ENCODE measurements at regions not wholly inside any gene's neighbourhood (a gene's known extent, or its start where the extent isn't known, plus 50 kb on each side); places are given as distances from the start of the nearest gene placed in this dataset.
"Not testable (repeated sequence)": the region's sequence is repeated elsewhere in the genome, so short reads cannot be mapped to it uniquely, and the experiment has no call there.

DNA sequence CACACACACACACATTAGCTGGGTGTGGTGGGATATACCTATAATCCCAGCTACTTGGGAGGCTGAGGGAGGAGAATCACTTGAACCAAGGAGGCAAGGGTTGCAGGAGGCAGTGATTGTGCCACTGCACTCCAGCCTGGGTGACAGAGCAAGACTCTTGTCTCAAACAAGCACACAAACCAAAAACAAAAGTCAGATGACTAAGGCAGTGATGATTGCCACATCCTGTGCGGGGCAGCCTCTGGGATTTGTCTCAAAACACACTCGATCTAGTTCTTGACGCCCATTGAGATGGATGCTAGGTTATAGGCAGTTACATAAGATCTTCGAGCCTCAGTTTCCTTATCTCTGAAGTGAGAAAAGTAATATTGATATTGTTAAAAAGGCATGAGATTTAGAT lies 57.8 kb upstream of the NBPF8 start:
- H3K4me1 Mint-ChIP-seq (ENCODE audit: low read depth); H3K4me3 Mint-ChIP-seq; H3K36me3 Mint-ChIP-seq (ENCODE audit: low read depth); intact Hi-C loops (cut with micrococcal nuclease); H3K27me3 Mint-ChIP-seq; H3K9me3 Mint-ChIP-seq; H3K27ac Mint-ChIP-seq: not testable (repeated sequence)

DNA sequence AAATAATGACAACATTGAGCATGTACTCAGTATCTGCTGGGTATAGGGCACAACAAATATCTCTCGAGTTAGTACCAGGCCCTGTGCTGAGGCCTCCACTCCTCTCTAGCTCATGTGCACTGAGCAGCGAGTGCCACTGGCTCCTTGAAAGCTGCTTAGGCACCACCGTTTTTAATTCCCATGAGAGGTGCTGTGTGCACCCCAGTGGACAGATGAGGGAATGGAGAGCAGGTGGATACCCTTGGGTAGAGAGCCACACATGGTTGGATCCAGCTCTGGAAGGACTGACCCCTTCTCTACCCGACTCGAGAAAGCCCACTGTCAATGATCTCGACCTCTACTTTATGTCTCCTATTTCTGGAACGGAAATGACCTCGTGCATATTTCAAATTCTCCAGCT lies 58.7 kb upstream of the NBPF8 start:
- H3K4me3 Mint-ChIP-seq; H3K36me3 Mint-ChIP-seq (ENCODE audit: low read depth); H3K27me3 Mint-ChIP-seq; H3K4me1 Mint-ChIP-seq (ENCODE audit: low read depth); H3K9me3 Mint-ChIP-seq; H3K27ac Mint-ChIP-seq; intact Hi-C loops (cut with micrococcal nuclease): not testable (repeated sequence)

DNA sequence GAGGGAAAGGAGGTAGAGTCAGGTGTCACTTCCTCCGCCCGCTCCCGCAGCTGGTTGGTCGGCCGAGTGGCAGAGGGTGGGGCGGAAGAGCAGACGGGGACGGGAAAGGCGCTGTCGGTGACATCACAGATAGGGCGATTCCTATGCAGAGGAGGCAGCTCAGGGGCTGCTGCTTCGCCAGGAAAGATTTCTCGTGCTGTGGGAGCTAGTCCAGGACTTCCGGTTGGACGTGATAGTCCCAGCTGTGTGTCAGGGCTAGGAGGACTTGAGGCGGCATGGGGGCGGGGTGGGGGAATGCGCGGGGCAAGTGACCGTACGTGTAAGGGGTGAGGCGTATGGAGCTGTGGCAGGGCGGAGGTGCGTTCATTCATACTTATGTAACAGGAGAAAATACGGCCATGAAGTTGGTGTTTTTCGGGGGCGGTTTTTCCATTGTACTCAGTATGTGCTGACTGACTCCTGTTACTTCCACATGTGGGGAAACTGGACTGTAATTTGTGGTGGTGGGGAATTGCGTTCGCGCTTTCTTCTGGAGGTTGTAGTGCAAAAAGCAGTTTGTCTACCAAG lies 60.1 kb upstream of the NBPF8 start:
- H3K27ac Mint-ChIP-seq: peak overlapping the region; percentile 84
- H3K27me3 Mint-ChIP-seq; H3K36me3 Mint-ChIP-seq (ENCODE audit: low read depth); intact Hi-C loops (cut with micrococcal nuclease); H3K9me3 Mint-ChIP-seq; H3K4me1 Mint-ChIP-seq (ENCODE audit: low read depth): not testable (repeated sequence)
- H3K4me3 Mint-ChIP-seq: peak overlapping the region; percentile 72

DNA sequence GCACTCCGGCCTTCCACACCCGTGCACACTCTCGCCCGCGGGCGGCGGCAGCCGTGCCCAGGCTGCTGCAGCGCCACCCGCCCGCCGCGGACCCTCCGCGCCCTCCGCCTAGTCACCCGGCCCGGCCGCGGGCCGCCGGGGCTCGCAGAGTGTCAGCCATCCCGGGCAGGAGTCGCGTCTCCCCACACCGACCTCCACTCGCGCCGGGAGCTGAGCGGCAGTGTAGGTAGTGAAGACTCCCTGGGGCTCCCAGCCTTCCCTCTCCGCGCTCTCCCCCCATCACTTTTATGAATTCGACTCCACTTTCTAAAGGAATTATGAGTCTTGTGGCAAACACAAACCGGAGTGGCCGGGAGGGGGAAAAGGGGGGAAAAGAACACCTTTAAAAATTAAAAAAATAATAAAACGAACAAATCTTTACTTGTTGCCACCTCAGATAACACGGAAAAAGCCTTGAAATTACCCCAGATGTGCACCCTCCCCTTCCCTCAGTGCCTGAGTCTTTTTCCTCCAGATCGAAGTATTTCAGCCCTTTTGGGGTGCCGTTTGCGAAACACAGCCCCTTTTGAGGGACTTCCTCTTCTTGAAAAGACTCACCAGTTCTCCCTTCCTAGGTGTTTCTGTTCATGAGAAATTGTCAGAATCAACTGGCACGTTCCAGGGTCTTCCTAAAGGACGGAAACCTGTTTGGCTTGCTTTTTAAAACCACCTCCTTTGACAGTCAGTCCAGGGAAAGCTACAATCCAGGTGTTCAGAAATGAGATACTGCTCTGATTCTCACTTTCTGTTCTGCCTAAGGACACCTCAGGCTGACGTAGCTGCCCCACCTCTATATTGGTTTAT lies 72.4 kb upstream of the NBPF8 start:
- H3K27me3 Mint-ChIP-seq; H3K4me1 Mint-ChIP-seq (ENCODE audit: low read depth); H3K36me3 Mint-ChIP-seq (ENCODE audit: low read depth); H3K9me3 Mint-ChIP-seq; intact Hi-C loops (cut with micrococcal nuclease); H3K27ac Mint-ChIP-seq: not testable (repeated sequence)
- peak overlapping the region; percentile 17 for H3K4me3 Mint-ChIP-seq

DNA sequence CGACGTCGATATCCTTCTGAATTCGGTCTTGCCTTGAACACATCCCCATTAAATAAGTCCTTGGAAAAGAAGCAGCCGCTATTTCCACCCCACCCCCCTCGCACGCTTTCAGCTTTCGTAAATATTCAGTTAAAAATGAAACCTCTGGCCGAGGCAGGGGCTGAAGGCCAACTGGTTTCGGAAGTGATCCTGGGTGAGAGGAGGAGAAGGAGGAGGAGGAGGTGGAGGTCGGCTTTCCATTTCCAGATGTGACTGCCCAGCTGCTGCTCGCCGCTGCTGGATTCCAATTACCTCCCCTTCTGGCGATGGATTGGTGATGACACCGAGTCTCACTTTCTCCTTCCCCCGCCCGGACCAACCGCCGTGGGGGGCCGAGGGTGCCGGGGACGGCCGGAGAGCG lies 73.1 kb upstream of the NBPF8 start:
- H3K36me3 Mint-ChIP-seq (ENCODE audit: low read depth); H3K9me3 Mint-ChIP-seq; H3K27me3 Mint-ChIP-seq; intact Hi-C loops (cut with micrococcal nuclease); H3K4me1 Mint-ChIP-seq (ENCODE audit: low read depth): not testable (repeated sequence)
- peak overlapping the region; percentile 53 for H3K27ac Mint-ChIP-seq
- peak overlapping the region; percentile 83 for H3K4me3 Mint-ChIP-seq

DNA sequence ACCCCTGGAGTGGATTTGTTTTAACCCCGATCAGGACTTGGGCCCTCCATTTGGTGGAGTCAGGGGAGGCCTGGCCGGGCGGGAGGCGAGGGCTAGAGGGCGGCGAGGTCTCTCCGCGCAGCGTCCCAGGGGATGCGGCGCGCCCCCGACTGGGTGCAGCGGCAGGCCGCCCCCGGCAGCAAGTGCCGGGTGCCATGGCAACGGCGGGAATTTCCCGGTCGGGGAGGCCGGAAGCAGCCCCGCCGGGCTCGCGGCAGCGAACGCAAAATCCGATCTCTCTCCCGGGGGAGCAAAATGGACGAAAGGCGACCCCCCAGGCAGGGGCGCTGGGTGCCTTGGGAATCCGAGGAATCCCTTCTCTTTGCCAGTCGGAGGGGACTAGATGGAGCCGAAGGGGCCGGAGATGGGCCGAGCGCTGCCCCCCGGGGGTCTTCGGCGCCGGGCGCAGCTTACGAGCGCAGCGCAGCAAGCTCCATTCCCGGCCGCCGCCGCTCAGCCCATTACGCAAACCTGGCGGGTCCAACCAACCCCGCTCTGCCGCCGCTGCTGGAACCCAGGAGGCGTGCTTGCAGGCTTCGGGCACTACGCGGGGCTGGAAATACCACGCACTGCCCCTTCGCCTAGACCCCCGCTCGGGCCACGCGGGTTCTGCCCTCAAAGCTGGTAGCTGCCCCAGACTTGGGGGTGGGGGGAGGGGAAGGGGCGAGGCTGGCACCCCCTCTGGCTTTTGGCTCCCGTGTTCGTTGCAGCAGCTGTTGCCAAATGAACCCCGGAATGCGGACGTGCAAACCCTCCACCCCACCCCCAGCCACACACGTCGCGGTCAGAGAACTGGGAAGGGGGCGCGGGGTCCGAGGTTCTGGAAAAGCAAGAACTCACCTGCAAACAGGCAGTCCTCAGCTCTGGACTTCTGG lies 73.7 kb upstream of the NBPF8 start:
- H3K4me1 Mint-ChIP-seq (ENCODE audit: low read depth); intact Hi-C loops (cut with micrococcal nuclease); H3K36me3 Mint-ChIP-seq (ENCODE audit: low read depth); H3K27me3 Mint-ChIP-seq; H3K9me3 Mint-ChIP-seq: not testable (repeated sequence)
- peak overlapping the region; percentile 83 for H3K4me3 Mint-ChIP-seq
- peak overlapping the region; percentile 53 for H3K27ac Mint-ChIP-seq

DNA sequence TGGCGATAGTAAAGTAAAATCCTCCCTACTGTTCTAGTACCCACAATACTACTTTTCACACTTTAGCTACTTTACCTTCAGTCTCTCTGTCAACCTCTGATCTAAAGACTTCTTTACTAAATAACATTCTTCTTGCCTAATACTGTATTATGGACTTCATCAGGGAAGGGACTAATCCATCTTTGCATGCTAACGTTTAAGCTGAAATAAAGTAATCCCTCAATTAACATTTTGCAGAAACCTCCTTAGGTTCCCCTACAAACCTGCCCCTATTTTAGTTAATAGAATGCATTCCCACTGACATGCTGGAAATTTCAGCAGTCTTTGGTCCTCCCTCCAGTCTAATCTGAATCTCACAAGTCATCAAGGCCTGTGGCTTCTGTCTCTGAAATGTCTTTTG lies 99.1 kb upstream of the NBPF8 start:
- H3K27ac Mint-ChIP-seq; H3K9me3 Mint-ChIP-seq; H3K36me3 Mint-ChIP-seq (ENCODE audit: low read depth); intact Hi-C loops (cut with micrococcal nuclease); H3K4me3 Mint-ChIP-seq; H3K27me3 Mint-ChIP-seq; H3K4me1 Mint-ChIP-seq (ENCODE audit: low read depth): not testable (repeated sequence)

DNA sequence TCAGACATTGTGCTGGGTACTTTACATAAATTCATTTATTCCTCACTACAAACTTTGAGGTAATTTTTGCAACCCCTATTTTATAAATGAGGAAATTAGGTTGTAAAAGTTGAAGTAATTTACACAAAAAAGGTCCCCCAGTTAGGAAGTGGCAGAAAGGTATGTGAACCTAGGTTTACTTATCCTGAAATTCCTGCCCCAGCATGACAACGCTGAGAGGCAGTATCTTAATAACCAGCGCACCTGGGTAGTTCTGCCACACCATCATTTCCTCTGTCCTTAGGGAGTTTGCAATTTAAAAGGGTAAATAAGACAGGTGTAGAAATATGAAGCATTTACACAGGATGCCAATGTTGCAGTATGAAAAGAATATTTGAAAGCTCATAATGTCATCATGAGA lies 102.9 kb upstream of the NBPF8 start:
- H3K9me3 Mint-ChIP-seq; intact Hi-C loops (cut with micrococcal nuclease); H3K36me3 Mint-ChIP-seq (ENCODE audit: low read depth); H3K4me1 Mint-ChIP-seq (ENCODE audit: low read depth); H3K4me3 Mint-ChIP-seq; H3K27ac Mint-ChIP-seq; H3K27me3 Mint-ChIP-seq: not testable (repeated sequence)

DNA sequence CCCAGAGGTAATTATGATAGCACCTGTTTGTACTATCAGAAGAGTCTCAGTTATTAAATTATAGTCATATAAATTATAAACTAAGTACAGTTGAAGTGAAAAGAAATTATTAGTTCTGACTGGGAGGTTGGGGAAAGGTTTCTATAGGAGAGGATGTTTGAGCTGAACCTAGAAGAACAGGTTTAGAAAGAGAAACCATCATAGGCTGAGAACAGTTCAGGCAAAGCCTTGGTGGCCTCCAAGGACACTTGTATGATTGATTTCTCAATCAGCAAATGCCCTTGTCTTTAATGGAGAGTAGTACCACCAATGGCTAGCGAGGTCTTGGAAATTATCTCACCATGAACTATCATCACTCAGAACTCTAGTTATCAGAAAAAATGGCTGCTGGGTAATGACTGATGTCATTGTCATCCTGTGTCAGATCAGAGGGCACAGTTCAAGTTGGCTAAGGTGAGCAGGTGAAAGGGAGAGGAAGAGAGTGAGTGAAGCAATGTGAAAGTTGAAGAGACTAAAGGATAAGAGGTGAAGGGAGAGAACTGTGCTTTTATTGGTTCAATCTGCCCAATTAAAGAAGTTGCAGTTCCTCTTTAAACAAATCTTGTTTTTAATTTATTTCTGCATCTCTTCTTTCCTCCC lies 105.8 kb upstream of the NBPF8 start:
- H3K4me3 Mint-ChIP-seq; H3K4me1 Mint-ChIP-seq (ENCODE audit: low read depth); H3K27me3 Mint-ChIP-seq; intact Hi-C loops (cut with micrococcal nuclease); H3K36me3 Mint-ChIP-seq (ENCODE audit: low read depth); H3K9me3 Mint-ChIP-seq; H3K27ac Mint-ChIP-seq: not testable (repeated sequence)

DNA sequence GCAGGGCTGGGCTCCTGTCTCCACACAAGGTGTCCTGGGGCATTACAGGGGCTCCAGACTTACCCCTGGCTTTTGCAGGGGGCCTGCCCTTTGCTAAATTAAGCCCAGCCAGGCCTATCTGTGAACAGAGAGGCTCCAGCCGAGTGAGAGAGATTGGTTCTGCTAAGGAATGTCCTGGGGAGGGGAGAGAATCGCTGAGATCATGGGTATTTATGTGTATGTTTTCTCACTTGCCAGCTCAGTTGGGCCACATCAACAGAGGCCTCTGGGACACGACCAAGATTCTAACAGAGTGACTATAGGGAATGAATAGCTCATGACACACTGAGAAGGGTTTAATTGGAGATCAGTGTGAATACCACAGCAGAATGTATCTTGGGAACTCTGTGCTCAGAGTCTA lies 109.8 kb upstream of the NBPF8 start:
- not testable (repeated sequence) for H3K36me3 Mint-ChIP-seq (ENCODE audit: low read depth); H3K4me1 Mint-ChIP-seq (ENCODE audit: low read depth)

DNA sequence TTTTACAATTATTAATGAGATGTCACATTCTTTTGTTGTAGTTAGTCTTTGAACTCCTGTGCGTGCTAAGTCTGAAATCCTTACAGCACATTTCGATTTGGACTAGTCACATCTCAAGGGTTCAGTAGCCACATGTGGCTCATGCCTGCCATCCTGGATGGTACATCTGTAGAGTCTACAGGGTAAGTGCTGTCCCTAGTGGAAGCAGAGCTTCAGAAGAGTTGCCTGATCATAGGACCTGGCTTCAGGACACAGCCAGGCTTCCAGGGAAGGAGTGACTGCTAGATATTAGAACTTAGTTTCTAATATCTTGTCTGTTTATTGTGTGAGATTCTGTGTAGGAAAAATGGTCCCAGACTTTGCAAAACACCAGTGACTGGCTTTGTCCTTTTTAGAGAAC lies 110.5 kb upstream of the NBPF8 start:
- H3K27me3 Mint-ChIP-seq; H3K9me3 Mint-ChIP-seq; H3K4me3 Mint-ChIP-seq; H3K27ac Mint-ChIP-seq; intact Hi-C loops (cut with micrococcal nuclease); H3K4me1 Mint-ChIP-seq (ENCODE audit: low read depth); H3K36me3 Mint-ChIP-seq (ENCODE audit: low read depth): not testable (repeated sequence)

More for the DNA sequence above, 109.8 kb upstream of the NBPF8 start:
- H3K9me3 Mint-ChIP-seq; H3K27ac Mint-ChIP-seq; H3K4me3 Mint-ChIP-seq; H3K27me3 Mint-ChIP-seq; intact Hi-C loops (cut with micrococcal nuclease): not testable (repeated sequence)

DNA sequence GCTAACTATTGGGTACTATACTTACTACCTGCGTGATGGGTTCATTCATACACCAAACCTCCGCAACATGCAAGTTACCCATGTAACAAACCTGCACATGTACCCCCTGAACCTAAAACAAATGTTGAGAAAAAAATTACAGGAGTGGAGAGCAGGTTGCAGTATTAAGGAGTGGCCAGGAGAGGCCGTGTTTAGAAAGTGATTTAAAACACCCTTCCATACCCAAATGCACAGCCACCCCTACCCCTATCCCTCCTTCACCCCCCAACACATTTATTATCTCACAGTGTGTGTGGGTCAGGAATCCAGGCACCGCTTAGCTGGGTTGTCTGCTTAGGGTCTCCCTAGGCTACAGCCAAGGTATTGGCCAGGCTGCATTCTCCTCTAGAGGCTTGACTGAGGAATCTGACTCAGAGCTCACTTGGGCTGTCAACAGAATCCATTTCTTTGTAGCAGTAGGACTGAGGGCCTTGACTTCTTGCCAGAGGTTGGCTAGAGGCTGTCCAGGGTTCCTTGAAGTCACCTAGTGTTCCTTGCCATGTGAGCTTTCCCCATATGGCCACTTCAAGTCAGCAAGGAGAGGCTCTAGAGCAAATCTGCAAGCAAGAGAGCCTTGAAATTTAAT lies 115.3 kb upstream of the NBPF8 start:
- H3K27ac Mint-ChIP-seq; H3K9me3 Mint-ChIP-seq; H3K4me3 Mint-ChIP-seq; H3K4me1 Mint-ChIP-seq (ENCODE audit: low read depth); H3K27me3 Mint-ChIP-seq; H3K36me3 Mint-ChIP-seq (ENCODE audit: low read depth); intact Hi-C loops (cut with micrococcal nuclease): not testable (repeated sequence)

DNA sequence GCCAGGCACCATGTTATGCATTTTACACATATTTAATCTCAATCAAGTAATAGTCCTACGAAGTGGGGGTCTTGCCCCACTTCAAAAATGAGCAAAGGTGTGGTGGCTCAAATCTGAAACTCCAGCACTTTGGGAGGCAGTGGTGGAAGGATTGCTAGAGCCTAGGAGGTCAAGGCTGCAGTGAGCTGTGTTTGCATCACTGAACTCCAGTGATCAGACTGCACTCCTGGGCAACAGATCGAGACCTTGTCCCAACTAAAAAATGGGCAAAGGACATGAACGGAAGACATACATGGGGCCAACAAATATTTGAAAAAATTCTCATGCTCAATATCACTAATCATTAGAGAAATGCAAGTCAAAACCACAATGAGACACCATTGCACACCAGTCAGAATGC lies 116.3 kb upstream of the NBPF8 start:
- H3K36me3 Mint-ChIP-seq (ENCODE audit: low read depth); H3K27me3 Mint-ChIP-seq; intact Hi-C loops (cut with micrococcal nuclease); H3K4me3 Mint-ChIP-seq; H3K4me1 Mint-ChIP-seq (ENCODE audit: low read depth); H3K27ac Mint-ChIP-seq; H3K9me3 Mint-ChIP-seq: not testable (repeated sequence)

Measured in dendritic cell treated with granulocyte-macrophage colony-stimulating factor and Interleukin-4, amounts not matched to agents 40 ng/mL and 50 ng/mL, for 4 days (primary cell).